HepG2 (cell line): ENCODE measurements at regions not wholly inside any gene's neighbourhood (a gene's known extent, or its start where the extent isn't known, plus 50 kb on each side); places are given as distances from the start of the nearest gene placed in this dataset.
A peak's percentile ranks its signal among the peaks of the same experiment; 100 is the strongest.

Experiments used
- ATAC-seq: fragments of 200-7000 bp; cut with Tn5 transposase; 3 replicates; pipeline ENCODE4 v1.9.1; 2020; ENCODE audit warnings: mild to moderate bottlenecking, moderate library complexity
- BruUV-seq: library from RNA; stranded (reverse); fragments of 400-500 nt; replicated peaks from 2 replicates; lab custom pipeline; 2021; lab: Mats Ljungman, UMichigan
- CTCF ChIA-PET: fragments of 300-600 bp; formaldehyde crosslinking; extraction: SDS; loops from one replicate; lab custom pipeline; 2021; ENCODE audit warnings: low total read pairs, inconsistent platforms, low intra/inter-chr PET ratio; lab: Yijun Ruan, JAX
- POLR2A ChIA-PET: fragments of 350-600 bp; sonication (Branson Sonifier 250); formaldehyde crosslinking; loops from one replicate; lab custom pipeline; 2020; ENCODE audit warnings: antibody characterized with exemption, inconsistent platforms; lab: Yijun Ruan, JAX
- DNase-seq: peaks from one replicate; pipeline ENCODE4 v3.0.0-alpha.2; 2015; ENCODE audit warnings: low spot score
- FAIRE-seq: peaks from 3 replicates; lab custom pipeline; 2011; peaks lifted over from hg19 to GRCh38; lab: Jason Lieb, UNC
- H2AFZ ChIP-seq: one replicate; pipeline ENCODE4 v1.6.1; 2011; ENCODE audit warnings: low read length, inconsistent platforms
- H3K27ac ChIP-seq: fragments of 300-600 bp; 3 replicates; pipeline ENCODE4 v1.8.0; 2011; ENCODE audit warnings: mixed run types, mild to moderate bottlenecking, mixed read lengths, low read length, inconsistent platforms; ENCODE audit not compliant: insufficient read depth; ENCODE audit errors: extremely low read length
- H3K27me3 ChIP-seq, 2 experiments: fragments of 200-600 bp in 1 of 2; 2 replicates in 1 of 2; 3 replicates in 1 of 2; pipeline versions ENCODE4 v1.6.0 to v1.8.0; 2011; ENCODE audit warnings: low read length in 2 of 2, mild to moderate bottlenecking in 2 of 2, moderate library complexity in 2 of 2, inconsistent platforms in 1 of 2; ENCODE audit not compliant: insufficient read depth in 2 of 2, control insufficient read depth in 1 of 2
- H3K36me3 ChIP-seq, 2 experiments: fragments of 200-600 bp in 1 of 2; replicated peaks in 1 of 2; 2 replicates in 1 of 2; 3 replicates in 1 of 2; pipeline versions ENCODE4 v1.5.1 to v1.8.0; 2011; ENCODE audit warnings: low read length in 2 of 2, inconsistent platforms in 1 of 2; ENCODE audit not compliant: insufficient read depth in 2 of 2, control insufficient read depth in 1 of 2
- H3K4me1 ChIP-seq: 2 replicates; pipeline ENCODE4 v1.5.1; 2012; ENCODE audit warnings: low read length, inconsistent platforms; ENCODE audit not compliant: insufficient read depth
- H3K4me2 ChIP-seq: 2 replicates; pipeline ENCODE4 v1.6.0; 2011; ENCODE audit warnings: low read depth, low read length, inconsistent platforms
- H3K4me3 ChIP-seq, 3 experiments: fragments of 200-600 bp in 1 of 3; sonication (generic), shearing (Covaris generic) in 1 of 3; replicated peaks in 1 of 3; 2 replicates each; pipeline ENCODE4 v1.5.1; 2011 to 2016; ENCODE audit warnings: low read length in 3 of 3, inconsistent platforms in 2 of 3, low read depth in 2 of 3, mild to moderate bottlenecking in 2 of 3, control low read depth in 1 of 3, mixed read lengths in 1 of 3; ENCODE audit not compliant: insufficient read depth in 1 of 3
- H3K79me2 ChIP-seq: one replicate; pipeline ENCODE4 v1.6.1; 2011; ENCODE audit warnings: low read length, inconsistent platforms; ENCODE audit not compliant: insufficient read depth
- H3K9ac ChIP-seq: 2 replicates; pipeline ENCODE4 v1.6.0; 2011; ENCODE audit warnings: mild to moderate bottlenecking, low read depth, low read length, inconsistent platforms; ENCODE audit not compliant: insufficient read depth
- H3K9me3 ChIP-seq: 2 replicates; pipeline ENCODE4 v1.5.1; 2012; ENCODE audit warnings: mild to moderate bottlenecking, low read length
- H4K20me1 ChIP-seq: 2 replicates; pipeline ENCODE4 v1.6.0; 2011; ENCODE audit warnings: inconsistent platforms, mild to moderate bottlenecking, low read length, moderate library complexity; ENCODE audit not compliant: insufficient read depth
- BRCA1 ChIP-seq: sonication (generic); formaldehyde crosslinking; IDR thresholded peaks from 2 replicates; pipeline ENCODE4 v1.4.0; 2020; ENCODE audit warnings: missing genetic modification reagents
- CC2D1A ChIP-seq: sonication (generic); formaldehyde crosslinking; IDR thresholded peaks from 2 replicates; pipeline ENCODE4 v1.8.1; 2023; ENCODE audit warnings: mild to moderate bottlenecking, missing genetic modification reagents
- CCDC6 ChIP-seq: sonication (generic); formaldehyde crosslinking; IDR thresholded peaks from 2 replicates; pipeline ENCODE4 v1.8.1; 2022; ENCODE audit warnings: mild to moderate bottlenecking, missing genetic modification reagents, moderate library complexity
- CREB1 ChIP-seq, 2 experiments: fragments of 450-650 bp in 1 of 2; IDR thresholded peaks; 2 replicates each; pipeline ENCODE4 v1.6.1; 2016 to 2017; ENCODE audit warnings: control low read depth in 1 of 2, mild to moderate bottlenecking in 1 of 2, missing compliant biosample characterization in 1 of 2, missing genetic modification characterization in 1 of 2
- DMAP1 ChIP-seq: IDR thresholded peaks from 2 replicates; pipeline ENCODE4 v1.6.1; 2016
- ESRRA ChIP-seq: sonication (generic); formaldehyde crosslinking; IDR thresholded peaks from 2 replicates; pipeline ENCODE4 v1.5.1; 2020; ENCODE audit warnings: mild to moderate bottlenecking, low read depth, missing genetic modification reagents
- HNRNPH1 ChIP-seq: fragments of 200-400 bp; formaldehyde crosslinking; optimal IDR thresholded peaks from 2 replicates; pipeline ENCODE3; 2017; ENCODE audit warnings: mild to moderate bottlenecking, low read depth, low read length
- HOXA5 ChIP-seq: sonication (generic); formaldehyde crosslinking; IDR thresholded peaks from 2 replicates; pipeline ENCODE4 v1.4.0; 2020; ENCODE audit warnings: missing genetic modification reagents
- HOXD1 ChIP-seq: sonication (generic); formaldehyde crosslinking; IDR thresholded peaks from 2 replicates; pipeline ENCODE4 v1.5.0; 2020; ENCODE audit warnings: missing genetic modification reagents
- MAFF ChIP-seq: IDR thresholded peaks from 2 replicates; pipeline ENCODE4 v1.6.1; 2011; ENCODE audit warnings: low read depth, low read length, improper control_type of control experiment
- MAFK ChIP-seq, 2 experiments: IDR thresholded peaks in 1 of 2; conservative IDR thresholded peaks in 1 of 2; 2 replicates each; pipeline ENCODE4 v1.6.1; 2011; ENCODE audit warnings: improper control_type of control experiment in 2 of 2, low read length in 2 of 2
- STAG1 ChIP-seq: sonication (generic); formaldehyde crosslinking; IDR thresholded peaks from 2 replicates; pipeline ENCODE4 v1.4.0; 2020; ENCODE audit warnings: missing genetic modification reagents
- TOE1 ChIP-seq: sonication (generic); formaldehyde crosslinking; IDR thresholded peaks from 2 replicates; pipeline ENCODE4 v1.4.0; 2020; ENCODE audit warnings: mild to moderate bottlenecking, missing genetic modification reagents
- ZBTB21 ChIP-seq: sonication (generic); formaldehyde crosslinking; IDR thresholded peaks from 2 replicates; pipeline ENCODE4 v1.4.0; 2020; ENCODE audit warnings: missing genetic modification reagents
- ZEB1 ChIP-seq: IDR thresholded peaks from 2 replicates; pipeline ENCODE4 v1.6.1; 2012; ENCODE audit warnings: mild to moderate bottlenecking, low read depth, inconsistent platforms; ENCODE audit not compliant: insufficient replicate concordance
- ZNF136 ChIP-seq: sonication (generic); formaldehyde crosslinking; IDR thresholded peaks from 2 replicates; pipeline ENCODE4 v1.8.1; 2022; ENCODE audit warnings: low read depth, mild to moderate bottlenecking, moderate library complexity, missing genetic modification reagents
- ZNF232 ChIP-seq: sonication (generic); formaldehyde crosslinking; IDR thresholded peaks from 2 replicates; pipeline ENCODE4 v1.4.0; 2020; ENCODE audit warnings: missing genetic modification reagents, borderline replicate concordance
- ZNF644 ChIP-seq: IDR thresholded peaks from 2 replicates; pipeline ENCODE4 v1.6.1; 2016; ENCODE audit warnings: low read depth
- ZNF746 ChIP-seq: sonication (generic); formaldehyde crosslinking; IDR thresholded peaks from 2 replicates; pipeline ENCODE4 v1.8.0; 2022; ENCODE audit warnings: mild to moderate bottlenecking, missing genetic modification reagents
- ZNF761 ChIP-seq: sonication (generic); formaldehyde crosslinking; conservative IDR thresholded peaks from 2 replicates; pipeline ENCODE4 v1.4.0; 2020; ENCODE audit warnings: mild to moderate bottlenecking, missing genetic modification reagents
- ZNF768 ChIP-seq: sonication (generic); formaldehyde crosslinking; IDR thresholded peaks from 2 replicates; pipeline ENCODE4 v1.4.0; 2020; ENCODE audit warnings: missing genetic modification reagents
- ZNF782 ChIP-seq: sonication (generic); formaldehyde crosslinking; IDR thresholded peaks from 2 replicates; pipeline ENCODE4 v1.4.0; 2020; ENCODE audit warnings: missing genetic modification reagents, mild to moderate bottlenecking, borderline replicate concordance
- WGBS: methylation state at CpG from one replicate; pipeline ENCODE4 v1.1.6; 2017; ENCODE audit warnings: low lambda C conversion rate; 5-methylcytosine and 5-hydroxymethylcytosine counted together
- in situ Hi-C: cut with HindIII; loops from 2 replicates; pipeline ENCODE4 v1.10.0; 2017; ENCODE audit warnings: low pct_unique_long_range_greater_than_20kb; ENCODE audit not compliant: extremely low pct_ligation_motif_present
- intact Hi-C: fragments of 100-400 bp; cut with micrococcal nuclease; formaldehyde crosslinking; loops from one replicate; pipeline ENCODE4 v1.10.0; 2022; ENCODE audit not compliant: unreplicated experiment

DNA sequence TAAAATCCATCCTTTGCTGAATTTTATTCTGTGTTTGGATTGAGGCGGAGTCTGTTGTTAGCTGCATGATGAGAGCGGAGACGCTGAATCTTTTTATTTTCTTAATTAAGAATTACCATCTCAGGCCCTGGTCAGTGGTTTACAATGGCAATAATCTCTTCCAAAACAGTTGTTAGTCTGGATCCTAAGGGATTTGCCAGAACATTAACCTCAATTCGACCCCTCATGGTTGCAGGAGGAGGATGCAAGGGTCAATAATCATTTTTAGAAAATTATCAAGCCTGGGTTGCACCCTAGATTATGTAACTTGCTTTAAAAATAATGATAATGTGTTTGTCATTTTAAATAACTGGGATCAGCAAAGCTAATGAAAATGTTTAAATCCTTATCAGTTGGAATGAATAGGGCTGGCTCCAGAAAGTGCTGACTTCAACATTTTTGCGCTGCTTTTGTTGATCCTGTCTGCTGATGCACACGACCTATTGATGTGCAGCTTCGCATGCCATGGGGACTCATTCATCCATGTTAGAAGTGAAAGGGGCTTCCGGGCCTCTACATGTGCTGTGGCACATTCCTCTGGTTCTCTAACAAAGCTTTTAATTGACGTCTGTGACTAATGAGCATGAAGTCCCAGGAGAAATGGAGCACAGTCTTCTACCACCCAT, 80.7 kb upstream of the KIAA1217 start:
- intact Hi-C loops: no loop called here
- no peaks in the 10 kb centered on the region for H3K36me3 ChIP-seq
- CTCF ChIA-PET: no interaction called here
- TF ChIP-seq ZNF746 (CRISPR knock-in tag): no peak
- TF ChIP-seq BRCA1 (CRISPR knock-in tag): no peak
- TF ChIP-seq TOE1 (CRISPR knock-in tag): no peak
- TF ChIP-seq MAFF: peak; percentile 91
- peak; percentile 92 to 94 for TF ChIP-seq MAFK (conservative IDR thresholded peaks at IDR 0.05 in 1 of 2, IDR thresholded peaks at IDR 0.05 in 1 of 2; ENCODE audit: low read length in 2 of 2)
- TF ChIP-seq, all 625 proteins: peak for 2
- ATAC-seq (no peak), FAIRE-seq (no peak), DNase-seq (no peak)
- H2AFZ ChIP-seq: no peak overlapping the region
- no peaks in the 10 kb centered on the region for H3K9me3 ChIP-seq
- H3K4me3 ChIP-seq: no peak overlapping the region
- no peak overlapping the region for H3K27ac ChIP-seq
- in situ Hi-C loops: no loop called here
- peaks cover 0 to 5% of the 10 kb centered on the region in 2 experiments; a peak in 1 of 5 replicates for H3K27me3 ChIP-seq
- no peak overlapping the region for H3K4me2 ChIP-seq
- no peaks in the 10 kb centered on the region for H3K4me1 ChIP-seq
- H3K9ac ChIP-seq: no peak overlapping the region
- POLR2A ChIA-PET: no interaction called here
- H4K20me1 ChIP-seq: no peaks in the 10 kb centered on the region
- WGBS: 34% methylated on average over 8 of the region's 9 CpGs
- H3K79me2 ChIP-seq: no peaks in the 10 kb centered on the region
- no TSS peak for BruUV-seq

DNA sequence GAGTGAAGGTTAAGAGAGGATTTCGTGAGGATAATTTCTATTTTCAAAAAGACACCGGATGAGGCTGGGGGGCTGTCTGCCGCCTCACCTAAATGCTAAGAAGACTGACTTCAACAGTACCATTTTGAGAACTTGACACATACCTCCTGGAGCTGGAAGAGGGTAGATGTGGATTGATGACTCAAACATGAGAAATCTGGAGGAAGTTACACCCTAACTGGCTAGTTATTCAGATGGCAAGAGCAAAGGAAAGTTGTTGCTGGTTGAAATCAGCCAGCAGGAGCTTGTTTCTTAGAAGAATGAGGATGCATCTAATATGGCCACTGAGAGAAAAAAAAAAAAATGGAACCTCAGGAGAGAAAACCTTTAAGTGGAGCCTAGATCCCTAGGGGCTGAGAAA, 76.2 kb upstream of the KIAA1217 start:
- Histone ChIP-seq H3K4me2 (no peak overlapping the region), H4K20me1 (no peaks in the 10 kb centered on the region), H2AFZ (no peak overlapping the region), H3K4me3 (no peak overlapping the region), H3K4me1 (no peaks in the 10 kb centered on the region), H3K9ac (no peak overlapping the region), H3K36me3 (no peaks in the 10 kb centered on the region), H3K79me2 (no peaks in the 10 kb centered on the region), H3K27ac (no peak overlapping the region), H3K27me3 (peaks cover 0 to 5% of the 10 kb centered on the region in 2 experiments; a peak in 1 of 5 replicates), H3K9me3 (no peaks in the 10 kb centered on the region)
- ATAC-seq: no peak
- no peak for DNase-seq
- intact Hi-C loops (no loop called here), in situ Hi-C loops (no loop called here)
- no TSS peak for BruUV-seq
- ChIA-PET CTCF (no interaction called here), POLR2A (no interaction called here)
- TF ChIP-seq HNRNPH1: no peak
- TF ChIP-seq ZNF232 (CRISPR knock-in tag): no peak
- no peak for TF ChIP-seq CCDC6
- no peak for TF ChIP-seq ZEB1
- TF ChIP-seq ZNF782 (CRISPR knock-in tag): no peak
- no peak for TF ChIP-seq ZBTB21 (CRISPR knock-in tag)
- TF ChIP-seq HOXD1: no peak
- no peak for TF ChIP-seq ZNF644
- no peak for TF ChIP-seq ZNF761 (CRISPR knock-in tag)
- no peak for TF ChIP-seq ESRRA (CRISPR knock-in tag)
- TF ChIP-seq ZNF768 (CRISPR knock-in tag): no peak
- TF ChIP-seq ZNF136 (CRISPR knock-in tag): no peak
- TF ChIP-seq CC2D1A (CRISPR knock-in tag): no peak
- no peak for TF ChIP-seq DMAP1 (CRISPR knock-in tag)
- no peak for TF ChIP-seq HOXA5 (CRISPR knock-in tag)
- no peak for TF ChIP-seq CREB1 (IDR thresholded peaks at IDR 0.05)
- no peak for TF ChIP-seq CREB1 (CRISPR knock-in tag; IDR thresholded peaks at IDR 0.05)
- TF ChIP-seq STAG1: no peak
- FAIRE-seq: no peak
- WGBS: 5% methylated on average over 3 of the region's 3 CpGs
